ENCODE measurements at regions not wholly inside any gene's neighbourhood (a gene's known extent, or its start where the extent isn't known, plus 50 kb on each side); places are given as distances from the start of the nearest gene placed in this dataset.

DNA sequence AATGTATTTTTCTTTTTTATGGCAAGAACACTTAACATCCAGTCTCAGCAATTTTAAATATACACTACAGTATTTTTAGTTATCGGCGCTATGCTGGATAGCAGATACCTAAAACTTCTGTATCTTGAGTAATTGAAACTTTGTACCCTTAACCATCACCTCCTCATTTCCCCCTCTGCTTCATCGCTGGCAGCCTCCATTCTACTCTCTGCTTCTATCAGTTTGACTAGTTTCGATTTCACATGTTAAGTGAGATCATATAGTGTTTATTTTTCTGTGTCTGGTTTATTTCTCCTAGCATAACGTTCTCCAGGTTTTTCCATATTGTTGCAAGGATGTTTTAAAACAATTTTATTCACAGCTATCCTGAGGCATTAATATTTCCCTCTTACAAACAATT, 340.8 kb upstream of the SLC10A2 start:
- WGBS (ENCODE audit: low lambda C conversion rate, missing lambda C conversion rate) = 86% methylated on average over 5 of the region's 5 CpGs
- H3K79me2 ChIP-seq = no peaks in the 10 kb centered on the region

DNA sequence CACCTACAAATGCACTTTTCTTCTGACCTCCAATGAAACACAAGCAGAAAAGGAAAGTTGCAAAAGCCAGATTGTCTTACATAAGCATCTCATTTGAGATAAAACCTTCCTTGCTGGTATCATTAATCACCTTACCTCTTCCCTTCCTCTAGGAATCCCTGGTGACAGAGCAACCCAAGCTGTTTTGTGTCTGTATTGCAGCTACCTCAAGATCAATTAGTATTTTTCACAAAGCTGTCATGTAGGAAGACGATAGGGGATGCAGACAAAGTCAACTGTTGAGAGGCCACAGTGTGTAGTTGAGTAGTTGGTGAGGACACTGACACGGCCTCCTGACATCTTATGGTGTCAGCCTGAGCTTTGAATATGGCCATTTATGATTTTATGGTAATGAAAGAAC, 339.1 kb upstream of the SLC10A2 start:
- DNase-seq (ENCODE audit: low spot score) = no peak
- no peaks in the 10 kb centered on the region for H3K27me3 ChIP-seq
- no peaks in the 10 kb centered on the region for H3K9me2 ChIP-seq (replicated peaks; ENCODE audit: insufficient read depth)
- no peak overlapping the region for H2AFZ ChIP-seq
- no peak overlapping the region for H3K27ac ChIP-seq
- H3K9me3 ChIP-seq (ENCODE audit: low read depth) = no peaks in the 10 kb centered on the region
- WGBS (ENCODE audit: low lambda C conversion rate, missing lambda C conversion rate) = 62% methylated on average over 2 of the region's 2 CpGs
- no peak overlapping the region for H3K4me2 ChIP-seq
- H3K4me1 ChIP-seq (ENCODE audit: insufficient read depth) = no peaks in the 10 kb centered on the region
- no peaks in the 10 kb centered on the region for H4K20me1 ChIP-seq (ENCODE audit: insufficient read depth, poor library complexity, severe bottlenecking)
- no peaks in the 10 kb centered on the region for H3K79me2 ChIP-seq
- no peaks in the 10 kb centered on the region for H3K36me3 ChIP-seq (replicated peaks; ENCODE audit: insufficient read depth, low read depth)
- H3K4me3 ChIP-seq = no peak overlapping the region
- TF ChIP-seq CTCF (IDR thresholded peaks at IDR 0.05; ENCODE audit: poor library complexity) (no peak), EZH2 (IDR thresholded peaks at IDR 0.05; ENCODE audit: borderline replicate concordance) (no peak), EZH2phosphoT487 (IDR thresholded peaks at IDR 0.05; ENCODE audit: low read depth, severe bottlenecking, unreplicated experiment) (no peak)

More for the DNA sequence above, 340.8 kb upstream of the SLC10A2 start:
- no peak overlapping the region for H2AFZ ChIP-seq
- H3K27me3 ChIP-seq = no peaks in the 10 kb centered on the region
- TF ChIP-seq EZH2 (IDR thresholded peaks at IDR 0.05; ENCODE audit: borderline replicate concordance) (no peak), EZH2phosphoT487 (IDR thresholded peaks at IDR 0.05; ENCODE audit: low read depth, severe bottlenecking, unreplicated experiment) (no peak), CTCF (IDR thresholded peaks at IDR 0.05; ENCODE audit: poor library complexity) (no peak)
- no peaks in the 10 kb centered on the region for H3K9me3 ChIP-seq (ENCODE audit: low read depth)
- H4K20me1 ChIP-seq (ENCODE audit: insufficient read depth, poor library complexity, severe bottlenecking) = no peaks in the 10 kb centered on the region
- no peaks in the 10 kb centered on the region for H3K9me2 ChIP-seq (replicated peaks; ENCODE audit: insufficient read depth)
- no peaks in the 10 kb centered on the region for H3K36me3 ChIP-seq (replicated peaks; ENCODE audit: insufficient read depth, low read depth)
- H3K27ac ChIP-seq = no peak overlapping the region
- DNase-seq (ENCODE audit: low spot score) = no peak
- H3K4me3 ChIP-seq = no peak overlapping the region
- no peaks in the 10 kb centered on the region for H3K4me1 ChIP-seq (ENCODE audit: insufficient read depth)
- no peak overlapping the region for H3K4me2 ChIP-seq

DNA sequence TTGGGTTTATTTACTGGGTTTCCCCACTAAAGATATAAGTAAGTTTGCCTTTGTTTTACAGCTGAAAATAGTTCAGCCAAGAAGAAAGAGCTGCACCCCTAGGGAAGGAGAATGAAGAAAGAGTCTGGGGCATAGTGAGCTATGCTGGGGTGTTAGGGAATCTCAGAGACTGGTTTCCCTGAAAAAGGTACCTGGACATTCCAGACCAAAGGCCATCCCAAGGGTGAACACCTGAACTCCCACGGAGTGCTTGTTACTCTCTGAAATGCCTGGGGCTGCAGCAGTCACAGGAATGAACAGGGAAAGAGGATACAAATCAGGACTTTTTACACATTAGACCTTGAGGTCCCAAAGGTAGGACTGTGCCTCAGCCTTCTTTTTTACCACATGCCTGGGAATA, 337.6 kb upstream of the SLC10A2 start:
- no peak overlapping the region for H3K4me2 ChIP-seq
- H3K79me2 ChIP-seq = no peaks in the 10 kb centered on the region
- no peaks in the 10 kb centered on the region for H3K4me1 ChIP-seq (ENCODE audit: insufficient read depth)
- WGBS (ENCODE audit: low lambda C conversion rate, missing lambda C conversion rate) = 33% methylated on average over 1 of the region's 1 CpG
- no peak overlapping the region for H3K4me3 ChIP-seq
- TF ChIP-seq EZH2phosphoT487 (IDR thresholded peaks at IDR 0.05; ENCODE audit: low read depth, severe bottlenecking, unreplicated experiment) (no peak), EZH2 (IDR thresholded peaks at IDR 0.05; ENCODE audit: borderline replicate concordance) (no peak), CTCF (IDR thresholded peaks at IDR 0.05; ENCODE audit: poor library complexity) (no peak)
- H3K9me2 ChIP-seq (replicated peaks; ENCODE audit: insufficient read depth) = no peaks in the 10 kb centered on the region
- no peak for DNase-seq (ENCODE audit: low spot score)
- no peaks in the 10 kb centered on the region for H3K27me3 ChIP-seq
- no peaks in the 10 kb centered on the region for H3K9me3 ChIP-seq (ENCODE audit: low read depth)
- no peaks in the 10 kb centered on the region for H4K20me1 ChIP-seq (ENCODE audit: insufficient read depth, poor library complexity, severe bottlenecking)
- H3K27ac ChIP-seq = no peak overlapping the region
- H3K36me3 ChIP-seq (replicated peaks; ENCODE audit: insufficient read depth, low read depth) = no peaks in the 10 kb centered on the region
- H2AFZ ChIP-seq = no peak overlapping the region

All from hepatocyte (in vitro differentiated cells).